Stomach smooth muscle (tissue), 2 donors: ENCODE measurements at regions not wholly inside any gene's neighbourhood (a gene's known extent, or its start where the extent isn't known, plus 50 kb on each side); places are given as distances from the start of the nearest gene placed in this dataset.
A peak's percentile ranks its signal among the peaks of the same experiment; 100 is the strongest.

Experiments used
- H3K27ac ChIP-seq: one replicate; pipeline ENCODE4 v1.7.0; 2013; ENCODE audit warnings: mild to moderate bottlenecking, low read length, inconsistent platforms
- H3K27me3 ChIP-seq, 2 donors: one replicate each; pipeline ENCODE4 v1.7.0; 2013; ENCODE audit warnings: low read length in 2 of 2; ENCODE audit not compliant: insufficient read depth in 2 of 2, control insufficient read depth in 1 of 2
- H3K36me3 ChIP-seq, 2 donors: one replicate each; pipeline ENCODE4 v1.7.0; 2013; ENCODE audit warnings: low read length in 2 of 2; ENCODE audit not compliant: control insufficient read depth in 2 of 2, insufficient read depth in 2 of 2
- H3K4me1 ChIP-seq: one replicate; pipeline ENCODE4 v1.7.0; 2013; ENCODE audit warnings: low read length; ENCODE audit not compliant: control insufficient read depth, insufficient read depth
- H3K4me3 ChIP-seq, 2 donors: one replicate each; pipeline ENCODE4 v1.7.0; 2013; ENCODE audit warnings: low read length in 2 of 2
- H3K9ac ChIP-seq, 2 donors: one replicate each; pipeline ENCODE4 v1.7.0; 2013; ENCODE audit warnings: low read length in 2 of 2, mild to moderate bottlenecking in 1 of 2
- H3K9me3 ChIP-seq, 2 donors: one replicate each; pipeline ENCODE4 v1.7.0; 2013; ENCODE audit warnings: low read length in 2 of 2; ENCODE audit not compliant: control insufficient read depth in 2 of 2
- donor health status: healthy.
- donor health status: Pancreatic carcinoma.

GRCh38 chr3:150267288-150267687, 140.8 kb upstream of the TSC22D2 start:
- H3K4me3 ChIP-seq = no peak overlapping the region
- H3K9ac ChIP-seq = no peak overlapping the region
- H3K27ac ChIP-seq = no peak overlapping the region
- H3K4me1 ChIP-seq = no peaks in the 10 kb centered on the region
- no peaks in the 10 kb centered on the region for H3K36me3 ChIP-seq
- H3K27me3 ChIP-seq = no peaks in the 10 kb centered on the region
- no peaks in the 10 kb centered on the region for H3K9me3 ChIP-seq

DNA sequence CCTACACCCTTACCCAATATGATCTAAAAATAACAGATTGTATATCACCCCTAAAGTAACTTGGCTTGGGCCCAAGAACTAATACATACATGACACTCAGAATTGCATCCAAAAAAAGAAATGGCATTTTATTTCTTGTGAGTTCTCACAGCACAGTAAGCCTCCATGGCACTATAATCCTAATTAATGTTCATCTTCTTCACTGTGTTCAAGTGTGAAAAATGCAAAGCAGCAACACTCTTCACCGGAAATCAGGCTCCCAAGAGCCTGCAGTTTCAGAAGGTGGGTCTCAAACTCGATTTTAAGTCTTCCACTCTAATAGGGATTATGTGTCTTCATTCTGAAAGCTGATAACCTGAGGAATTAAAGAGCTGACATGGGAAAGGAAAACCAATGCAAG, 142.8 kb upstream of the TSC22D2 start:
- H3K9ac ChIP-seq = no peak overlapping the region
- no peaks in the 10 kb centered on the region for H3K4me1 ChIP-seq
- H3K27ac ChIP-seq = no peak overlapping the region
- H3K36me3 ChIP-seq = no peaks in the 10 kb centered on the region
- no peaks in the 10 kb centered on the region for H3K27me3 ChIP-seq
- no peak overlapping the region for H3K4me3 ChIP-seq
- H3K9me3 ChIP-seq = no peaks in the 10 kb centered on the region

DNA sequence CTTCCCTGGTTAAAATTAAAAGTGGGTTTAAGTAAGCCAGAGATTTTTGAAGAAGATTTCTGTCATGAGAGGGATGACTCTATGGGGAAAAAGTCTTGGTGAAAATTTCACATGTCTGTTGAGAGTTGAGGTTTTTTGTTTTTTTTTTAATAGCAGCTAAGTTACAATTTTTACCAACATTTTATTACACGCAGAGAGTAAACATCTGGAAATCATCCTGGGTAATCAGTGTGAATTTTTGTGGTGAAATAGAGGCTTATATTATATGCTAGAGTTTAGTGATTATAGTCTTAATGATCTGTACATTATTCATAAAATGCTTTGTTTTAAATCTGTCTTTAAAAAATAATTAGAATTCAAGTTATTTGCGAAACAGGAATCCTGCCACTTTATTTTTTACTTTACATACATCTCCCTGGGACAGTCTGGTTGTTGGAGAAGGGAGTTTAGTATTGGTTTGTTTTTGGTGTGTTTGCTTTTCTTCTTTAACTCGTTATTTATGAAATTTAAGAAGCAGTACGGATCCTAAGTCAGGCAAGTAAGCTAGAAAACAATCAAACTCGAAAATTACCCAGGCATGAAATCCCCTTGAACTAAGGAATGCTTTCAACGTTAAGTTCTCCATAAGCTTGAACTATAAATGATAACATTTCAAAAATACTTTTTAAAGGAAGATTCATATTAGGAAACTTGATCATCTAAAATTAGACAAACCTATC, 143.4 kb upstream of the TSC22D2 start:
- Histone ChIP-seq H3K9me3 (no peaks in the 10 kb centered on the region), H3K27ac (no peak overlapping the region), H3K4me3 (no peak overlapping the region), H3K27me3 (no peaks in the 10 kb centered on the region), H3K36me3 (no peaks in the 10 kb centered on the region), H3K9ac (no peak overlapping the region), H3K4me1 (no peaks in the 10 kb centered on the region)

- Histone ChIP-seq H3K27ac (no peak overlapping the region), H3K9me3 (no peaks in the 10 kb centered on the region), H3K4me3 (no peak overlapping the region)
These were observed 146.1 kb upstream of the TSC22D2 start for GRCh38 chr3:150261958-150262357.

GRCh38 chr3:150261418-150261817, 146.7 kb upstream of the TSC22D2 start:
- H3K27me3 ChIP-seq = no peaks in the 10 kb centered on the region
- no peak overlapping the region for H3K9ac ChIP-seq
- no peaks in the 10 kb centered on the region for H3K4me1 ChIP-seq
- H3K4me3 ChIP-seq = no peak overlapping the region
- H3K9me3 ChIP-seq = no peaks in the 10 kb centered on the region
- no peaks in the 10 kb centered on the region for H3K36me3 ChIP-seq
- H3K27ac ChIP-seq = no peak overlapping the region

More at GRCh38 chr3:150261958-150262357, 146.1 kb upstream of the TSC22D2 start:
- Histone ChIP-seq H3K36me3 (no peaks in the 10 kb centered on the region), H3K27me3 (no peaks in the 10 kb centered on the region), H3K4me1 (no peaks in the 10 kb centered on the region), H3K9ac (no peak overlapping the region)

DNA sequence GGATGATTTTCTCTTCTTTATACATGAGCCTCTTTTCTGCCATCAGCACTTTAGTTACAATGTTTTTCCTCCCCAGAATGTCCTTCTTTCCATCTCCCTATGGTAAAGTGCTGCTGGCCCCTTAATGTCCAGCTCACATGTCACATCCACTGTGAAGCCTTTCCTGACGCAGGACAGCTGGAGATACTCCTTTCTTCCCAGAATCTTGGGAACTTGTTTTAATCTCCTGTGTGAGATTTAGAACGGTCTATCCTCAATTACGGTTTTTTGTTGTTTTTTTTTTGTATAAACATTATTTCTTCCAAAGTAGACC, 147.7 kb upstream of the TSC22D2 start:
- H3K4me3 ChIP-seq = no peak overlapping the region
- H3K4me1 ChIP-seq = peaks cover 3% of the 10 kb centered on the region
- H3K9me3 ChIP-seq = no peaks in the 10 kb centered on the region
- no peak overlapping the region for H3K9ac ChIP-seq
- no peaks in the 10 kb centered on the region for H3K27me3 ChIP-seq
- H3K27ac ChIP-seq = no peak overlapping the region
- H3K36me3 ChIP-seq = no peaks in the 10 kb centered on the region

DNA sequence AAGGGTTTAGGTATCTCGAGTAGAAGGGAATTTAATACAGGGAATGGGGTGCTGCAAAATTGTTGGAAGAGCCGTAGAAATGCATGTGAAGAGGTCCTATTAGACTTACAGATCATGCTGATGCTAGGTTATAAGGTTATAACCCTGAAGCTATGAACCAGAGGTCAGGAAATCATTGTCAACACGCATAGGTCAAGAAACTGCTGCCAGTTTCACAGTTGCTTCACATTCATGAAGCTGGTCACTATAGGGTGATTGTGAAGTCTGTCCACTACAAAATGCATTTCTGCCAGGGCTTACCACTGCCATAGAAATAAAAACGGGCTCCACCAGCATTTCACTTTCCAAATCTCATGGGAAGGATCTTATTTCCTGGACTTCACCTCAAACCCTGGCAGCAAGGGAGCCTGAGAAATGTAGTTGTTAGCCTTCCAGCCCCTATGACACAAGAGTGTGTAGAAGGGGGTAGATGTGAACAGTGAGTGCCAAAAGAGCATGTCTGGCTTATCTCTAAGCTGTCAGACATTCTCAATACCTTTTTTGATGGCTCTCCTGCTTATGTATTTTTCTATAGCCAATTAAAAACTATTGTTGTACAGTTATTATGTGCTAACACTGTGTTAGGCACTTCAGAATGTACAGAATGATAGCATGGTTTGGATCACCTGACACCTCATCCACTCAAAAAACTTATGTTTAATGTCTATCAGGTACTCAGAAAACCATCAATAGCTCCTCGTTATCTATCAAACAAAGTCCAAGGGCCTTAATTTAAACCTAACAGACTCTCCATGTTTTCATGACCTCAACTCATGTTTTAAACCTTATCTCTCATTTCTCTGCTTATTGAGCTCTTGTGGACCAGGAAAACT, 148.3 kb upstream of the TSC22D2 start:
- no peak overlapping the region for H3K9ac ChIP-seq
- no peaks in the 10 kb centered on the region for H3K36me3 ChIP-seq
- H3K9me3 ChIP-seq = no peaks in the 10 kb centered on the region
- H3K27ac ChIP-seq = no peak overlapping the region
- H3K27me3 ChIP-seq = no peaks in the 10 kb centered on the region
- peaks cover 9% of the 10 kb centered on the region for H3K4me1 ChIP-seq
- no peak overlapping the region for H3K4me3 ChIP-seq

- H3K4me1 ChIP-seq = peaks cover 30% of the 10 kb centered on the region
- no peak overlapping the region for H3K27ac ChIP-seq
- H3K4me3 ChIP-seq = no peak overlapping the region
These were observed 151.3 kb upstream of the TSC22D2 start for GRCh38 chr3:150256782-150257181.

GRCh38 chr3:150256318-150256717, 151.8 kb upstream of the TSC22D2 start:
- no peak overlapping the region for H3K4me3 ChIP-seq
- H3K36me3 ChIP-seq = no peaks in the 10 kb centered on the region
- no peaks in the 10 kb centered on the region for H3K9me3 ChIP-seq
- no peak overlapping the region for H3K9ac ChIP-seq
- H3K27me3 ChIP-seq = no peaks in the 10 kb centered on the region
- peaks cover 35% of the 10 kb centered on the region for H3K4me1 ChIP-seq
- H3K27ac ChIP-seq = peak overlapping the region; percentile 91

More at GRCh38 chr3:150256782-150257181, 151.3 kb upstream of the TSC22D2 start:
- Histone ChIP-seq H3K9me3 (no peaks in the 10 kb centered on the region), H3K36me3 (no peaks in the 10 kb centered on the region), H3K27me3 (no peaks in the 10 kb centered on the region), H3K9ac (no peak overlapping the region)

DNA sequence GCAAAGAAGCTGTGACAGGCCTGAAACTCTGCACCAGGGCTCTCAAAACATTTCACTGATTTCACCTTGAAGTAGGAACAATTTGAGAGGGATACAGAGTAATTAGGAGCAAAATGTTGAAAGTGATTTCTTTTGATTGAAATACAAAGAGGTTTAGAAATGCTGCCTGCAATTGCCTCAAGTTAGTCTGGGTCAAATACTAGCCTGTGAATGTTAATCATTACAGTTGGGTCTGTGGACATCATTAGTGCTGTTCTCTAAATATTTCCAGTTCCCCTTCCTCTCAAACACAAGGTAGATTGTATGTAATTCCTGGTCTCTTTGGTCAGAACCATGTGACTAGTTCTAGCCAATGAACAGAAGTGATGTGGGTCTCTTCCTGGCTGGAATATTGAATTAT, 152.3 kb upstream of the TSC22D2 start:
- Histone ChIP-seq H3K4me1 (peaks cover 39% of the 10 kb centered on the region), H3K27me3 (no peaks in the 10 kb centered on the region), H3K27ac (peak overlapping the region; percentile 91), H3K9me3 (no peaks in the 10 kb centered on the region), H3K4me3 (peak overlapping the region in 1 of 2 donors; percentile 44), H3K9ac (peak overlapping the region in 1 of 2 donors; percentile 29), H3K36me3 (no peaks in the 10 kb centered on the region)

DNA sequence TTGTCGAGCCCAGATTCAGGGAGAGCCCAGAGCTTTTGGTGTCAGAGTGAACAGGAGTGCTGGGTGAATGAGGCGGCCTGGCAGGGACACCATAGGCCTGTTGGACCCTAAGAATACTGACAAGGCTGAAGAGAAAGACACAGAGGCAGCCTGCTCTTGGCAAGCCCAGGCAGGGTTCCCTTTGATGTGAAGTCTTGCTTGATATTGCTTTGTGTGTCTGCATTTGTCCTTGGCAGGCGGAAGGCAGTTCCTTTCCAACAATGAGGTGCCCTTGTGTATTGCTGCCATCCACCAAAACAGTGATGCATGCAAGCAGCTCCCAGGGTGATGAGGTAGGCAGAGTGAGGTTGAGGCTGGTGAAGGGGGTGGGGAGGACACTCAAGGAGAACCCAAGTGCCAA, 152.7 kb upstream of the TSC22D2 start:
- Histone ChIP-seq H3K4me1 (peaks cover 39% of the 10 kb centered on the region), H3K4me3 (peak overlapping the region in 1 of 2 donors; percentile 44), H3K36me3 (no peaks in the 10 kb centered on the region), H3K9me3 (no peaks in the 10 kb centered on the region), H3K9ac (peak overlapping the region; percentile 36 to 60), H3K27me3 (no peaks in the 10 kb centered on the region), H3K27ac (peak overlapping the region; percentile 91)
